SK-N-MC (cell line): ENCODE measurements at regions not wholly inside any gene's neighbourhood (a gene's known extent, or its start where the extent isn't known, plus 50 kb on each side); places are given as distances from the start of the nearest gene placed in this dataset.
"Not testable (repeated sequence)": the region's sequence is repeated elsewhere in the genome, so short reads cannot be mapped to it uniquely, and the experiment has no call there.

Experiments used
- EZH2 ChIP-seq: fragments of 200-600 bp; sonication (generic); IDR thresholded peaks from one replicate; pipeline ENCODE4 v1.6.1; 2017; ENCODE audit warnings: antibody characterized with exemption
- FOXP2 ChIP-seq: optimal IDR thresholded peaks from 2 replicates; pipeline ENCODE3; 2011; ENCODE audit warnings: mild to moderate bottlenecking, moderate library complexity; ENCODE audit not compliant: insufficient read depth; ENCODE audit errors: extremely low read length, control extremely low read depth
- POLR2AphosphoS5 ChIP-seq: IDR thresholded peaks from 2 replicates; pipeline ENCODE4 v1.6.1; 2012; ENCODE audit warnings: mild to moderate bottlenecking, low read depth, low read length, borderline replicate concordance

- TF ChIP-seq EZH2, FOXP2, POLR2AphosphoS5: not testable (repeated sequence)
Measured at GRCh38 chr4:49241295-49241694, 255.2 kb downstream of the CWH43 start.
